Vagina (tissue), 2 donors: ENCODE measurements at regions not wholly inside any gene's neighbourhood (a gene's known extent, or its start where the extent isn't known, plus 50 kb on each side); places are given as distances from the start of the nearest gene placed in this dataset.

Experiments
- POLR2A ChIP-seq, 2 donors: fragments of 450-650 bp; IDR thresholded peaks; one replicate each; pipeline ENCODE4 v1.6.1; 2017; ENCODE audit warnings: antibody characterized with exemption in 2 of 2, mild to moderate bottlenecking in 2 of 2, moderate library complexity in 2 of 2
- POLR2AphosphoS5 ChIP-seq, 2 donors: sonication (generic); formaldehyde crosslinking; IDR thresholded peaks; one replicate each; pipeline ENCODE4 v1.9.0; 2017; ENCODE audit warnings: antibody characterized with exemption in 2 of 2, mild to moderate bottlenecking in 2 of 2, low read depth in 1 of 2; ENCODE audit not compliant: insufficient read depth in 1 of 2
- TF ChIP-seq, protein P1 (sequence below), 3 experiments: fragments of 450-650 bp in 2 of 3; fragments of 200-600 bp in 1 of 3; sonication (generic) in 1 of 3; IDR thresholded peaks; one replicate each; pipeline ENCODE4 v1.5.1; 2017 to 2019; ENCODE audit warnings: antibody characterized with exemption in 3 of 3, mild to moderate bottlenecking in 2 of 3, moderate library complexity in 2 of 3

DNA sequence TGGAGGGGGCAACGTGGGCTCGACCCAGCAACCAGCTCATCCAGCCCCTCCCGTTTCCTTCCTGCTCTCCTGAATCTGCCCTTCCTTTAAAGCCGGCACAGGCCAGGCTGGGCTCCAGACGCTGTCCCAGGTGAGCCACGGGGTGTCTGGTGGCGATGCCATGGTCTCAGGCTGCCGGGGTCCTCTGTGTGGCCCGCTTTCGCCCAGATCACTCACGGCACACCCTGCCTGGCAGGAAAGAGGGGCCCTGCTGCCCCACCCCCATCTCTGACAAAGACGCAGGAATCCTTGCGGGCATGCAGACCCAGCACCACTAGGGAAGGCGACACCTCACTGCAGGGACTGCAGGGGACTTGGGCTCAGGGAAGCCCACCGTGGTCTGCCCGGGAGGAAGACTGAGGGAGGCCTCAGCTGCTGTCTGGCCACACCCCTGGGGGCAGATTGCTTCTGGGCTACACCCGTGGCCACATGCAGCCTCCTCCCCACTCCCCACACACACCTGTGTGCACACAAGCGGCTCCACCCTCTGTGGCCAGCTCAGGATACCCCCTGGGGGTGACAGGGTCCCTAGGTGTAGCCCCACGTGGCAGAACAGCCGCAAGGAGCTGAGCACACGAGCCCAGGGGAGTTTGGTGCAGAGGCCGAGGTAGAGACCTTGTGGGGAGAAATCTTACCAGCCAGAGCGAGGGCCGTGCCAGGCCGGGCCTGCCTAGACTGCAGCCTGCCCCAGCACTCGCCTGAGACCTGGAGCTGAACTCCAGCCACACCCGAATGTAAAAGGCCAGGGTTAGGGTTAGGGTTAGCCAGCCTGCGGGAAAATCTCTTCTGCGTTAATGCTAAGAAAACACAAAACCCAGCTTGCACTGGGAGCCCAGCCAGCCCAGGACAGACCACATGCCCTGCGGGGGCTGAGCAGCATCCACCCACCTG is 104.6 kb downstream of the DLL1 start:
- TF ChIP-seq, protein P1, sequence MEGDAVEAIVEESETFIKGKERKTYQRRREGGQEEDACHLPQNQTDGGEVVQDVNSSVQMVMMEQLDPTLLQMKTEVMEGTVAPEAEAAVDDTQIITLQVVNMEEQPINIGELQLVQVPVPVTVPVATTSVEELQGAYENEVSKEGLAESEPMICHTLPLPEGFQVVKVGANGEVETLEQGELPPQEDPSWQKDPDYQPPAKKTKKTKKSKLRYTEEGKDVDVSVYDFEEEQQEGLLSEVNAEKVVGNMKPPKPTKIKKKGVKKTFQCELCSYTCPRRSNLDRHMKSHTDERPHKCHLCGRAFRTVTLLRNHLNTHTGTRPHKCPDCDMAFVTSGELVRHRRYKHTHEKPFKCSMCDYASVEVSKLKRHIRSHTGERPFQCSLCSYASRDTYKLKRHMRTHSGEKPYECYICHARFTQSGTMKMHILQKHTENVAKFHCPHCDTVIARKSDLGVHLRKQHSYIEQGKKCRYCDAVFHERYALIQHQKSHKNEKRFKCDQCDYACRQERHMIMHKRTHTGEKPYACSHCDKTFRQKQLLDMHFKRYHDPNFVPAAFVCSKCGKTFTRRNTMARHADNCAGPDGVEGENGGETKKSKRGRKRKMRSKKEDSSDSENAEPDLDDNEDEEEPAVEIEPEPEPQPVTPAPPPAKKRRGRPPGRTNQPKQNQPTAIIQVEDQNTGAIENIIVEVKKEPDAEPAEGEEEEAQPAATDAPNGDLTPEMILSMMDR (IDR thresholded peaks at IDR 0.05): no peak
- TF ChIP-seq POLR2AphosphoS5 (IDR thresholded peaks at IDR 0.05; ENCODE audit: insufficient read depth in 1 of 2, low read depth in 1 of 2) (no peak), POLR2A (IDR thresholded peaks at IDR 0.05) (no peak)
